ENCODE measurements at regions not wholly inside any gene's neighbourhood (a gene's known extent, or its start where the extent isn't known, plus 50 kb on each side); places are given as distances from the start of the nearest gene placed in this dataset.
"Not testable (repeated sequence)": the region's sequence is repeated elsewhere in the genome, so short reads cannot be mapped to it uniquely, and the experiment has no call there.

GRCh38 chr5:42889311-42889933 is 77.7 kb upstream of the SELENOP start:
- peak; percentile 71 for DNase-seq

DNA sequence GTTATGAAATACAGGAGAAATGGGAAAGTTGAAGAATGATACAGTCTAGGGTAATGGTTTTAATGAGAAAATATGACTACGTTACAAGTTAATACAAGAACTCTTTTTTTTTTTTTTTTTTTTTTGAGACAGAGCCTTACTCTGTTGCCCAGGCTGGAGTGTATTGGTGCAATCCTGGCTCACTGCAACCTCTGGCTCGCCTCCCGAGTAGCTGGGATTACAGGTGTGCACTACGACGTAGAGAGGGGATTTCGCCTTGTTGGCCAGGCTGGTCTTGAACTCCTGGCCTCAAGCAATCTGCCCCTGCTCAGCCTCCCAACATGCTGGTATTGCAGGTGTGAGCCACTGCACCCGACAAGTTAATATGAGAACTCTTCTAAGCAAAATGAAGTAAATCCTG is 77.1 kb upstream of the SELENOP start:
- no peak for DNase-seq

- DNase-seq: no peak
Measured at GRCh38 chr5:42887575-42887974, 75.9 kb upstream of the SELENOP start.

- no peak for DNase-seq
Measured at GRCh38 chr5:42887097-42887496, 75.4 kb upstream of the SELENOP start.

DNA sequence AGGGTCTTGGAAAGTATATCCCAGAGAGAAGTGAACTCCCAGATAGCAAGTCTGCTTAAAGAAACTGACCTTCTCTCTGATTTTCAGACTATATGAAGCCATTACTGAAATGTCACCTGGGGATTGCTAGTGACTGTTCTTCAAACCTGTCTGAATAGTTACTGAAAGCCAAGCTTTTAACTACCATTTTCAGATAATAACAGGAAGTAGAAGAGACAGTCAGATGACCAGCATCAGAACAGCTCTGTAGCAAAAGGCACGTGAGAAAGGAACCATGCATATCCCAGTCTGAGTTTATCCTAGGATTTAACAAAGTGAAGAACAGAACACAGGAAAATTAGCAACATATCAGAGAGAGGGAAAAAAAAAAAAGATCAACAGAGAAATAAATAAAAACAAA is 74.9 kb upstream of the SELENOP start:
- no peak for DNase-seq

GRCh38 chr5:42884326-42884725 is 72.6 kb upstream of the SELENOP start:
- no peak for DNase-seq

GRCh38 chr5:42881416-42882117 is 69.9 kb upstream of the SELENOP start:
- DNase-seq: no peak

DNA sequence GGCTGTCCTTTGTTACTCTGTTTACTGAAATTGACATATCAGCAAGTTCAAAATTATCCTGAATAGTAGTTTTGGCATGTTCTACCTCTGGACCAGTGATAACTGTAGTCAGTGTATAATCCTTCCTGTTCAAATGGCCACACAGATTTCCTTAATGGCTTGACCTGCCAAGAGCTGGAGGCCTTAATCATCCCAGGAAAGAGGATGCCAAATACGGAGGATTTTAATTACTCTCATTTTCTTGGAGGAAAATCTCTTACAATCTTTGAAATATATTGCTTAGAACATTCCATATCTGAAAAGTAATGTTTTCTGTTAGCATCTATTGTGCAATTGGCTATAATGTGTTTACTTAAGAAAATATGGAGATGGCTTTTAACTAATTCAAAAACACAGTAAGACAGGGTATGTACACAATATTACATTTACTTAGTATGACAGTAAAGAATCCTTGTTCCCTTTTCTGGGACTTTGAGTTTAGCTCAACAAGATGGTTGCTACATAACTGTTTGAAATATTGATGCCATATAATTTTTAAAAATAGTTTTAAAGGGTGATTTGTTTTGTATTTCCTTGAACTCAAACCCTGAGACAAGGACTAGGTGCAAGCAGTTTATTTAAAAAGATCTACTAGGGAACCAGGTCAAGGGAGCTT is 68.9 kb upstream of the SELENOP start:
- DNase-seq: no peak

DNA sequence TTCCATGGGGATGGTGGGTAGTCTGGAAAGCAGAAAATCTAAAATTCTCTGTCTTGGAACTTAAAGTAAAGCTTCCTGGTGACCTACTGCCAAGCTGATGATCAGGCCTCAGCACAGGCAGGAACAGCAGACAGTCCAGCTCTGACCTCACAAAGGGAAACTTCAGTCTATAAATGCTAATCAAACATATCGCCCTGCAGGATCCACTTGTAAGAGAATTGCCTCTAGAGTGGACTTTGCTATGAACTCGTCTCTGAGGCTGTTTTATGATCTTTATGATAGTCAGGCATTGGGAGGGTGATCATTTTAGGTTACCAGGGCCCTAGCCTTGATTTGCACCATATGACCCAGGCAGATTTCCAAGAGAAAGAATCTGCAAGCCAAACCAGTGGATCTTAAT is 67.6 kb upstream of the SELENOP start:
- DNase-seq: no peak

GRCh38 chr5:42878550-42878949 is 66.9 kb upstream of the SELENOP start:
- DNase-seq: no peak

DNA sequence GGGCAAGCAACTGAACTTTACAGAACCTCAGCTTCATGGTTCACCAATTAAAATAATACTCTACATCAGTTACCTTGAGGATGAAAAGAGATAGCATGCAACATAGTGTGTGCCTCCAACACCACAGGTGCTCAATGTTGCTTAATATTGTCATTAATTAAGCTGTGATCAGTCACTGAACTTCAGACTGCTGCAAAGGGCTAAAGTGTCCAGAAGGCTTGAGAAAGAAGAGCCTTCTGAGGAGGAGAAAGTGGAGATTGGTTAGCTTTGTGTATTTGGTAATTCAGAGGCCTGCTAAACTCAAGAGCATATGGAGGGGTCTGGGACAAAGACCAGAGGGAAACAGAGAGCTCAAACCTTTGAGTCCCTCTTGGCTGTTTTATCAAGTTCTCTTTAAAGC is 66.3 kb upstream of the SELENOP start:
- DNase-seq: no peak

- no peak for DNase-seq
Measured at GRCh38 chr5:42877431-42877830, 65.7 kb upstream of the SELENOP start.

DNA sequence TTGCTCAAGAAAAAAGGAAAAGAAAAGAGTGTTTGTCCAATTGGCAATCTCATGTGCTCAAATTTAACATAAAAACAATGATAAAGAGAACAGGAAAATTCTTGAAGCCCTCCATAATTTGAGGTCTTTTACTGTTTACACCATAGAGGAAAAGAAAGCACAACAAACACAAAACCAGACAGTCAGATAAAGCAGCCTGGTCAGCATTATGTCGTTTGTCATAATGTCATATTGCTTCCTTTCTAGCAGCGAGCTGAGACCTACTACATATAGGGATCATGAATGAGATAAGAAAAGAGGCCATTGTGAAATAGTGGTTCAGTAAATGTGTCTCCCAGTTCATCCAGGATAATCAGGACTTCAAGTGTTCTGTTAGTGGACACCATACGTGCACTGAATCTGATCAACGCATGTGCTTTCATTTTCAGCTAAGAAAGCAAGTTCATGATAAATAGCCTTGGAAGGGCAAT is 64.7 kb upstream of the SELENOP start:
- DNase-seq: no peak

- DNase-seq: no peak
Measured at GRCh38 chr5:42875785-42876374, 64.2 kb upstream of the SELENOP start.

GRCh38 chr5:42875211-42875610 is 63.5 kb upstream of the SELENOP start:
- DNase-seq: no peak

GRCh38 chr5:42874621-42875198 is 63.0 kb upstream of the SELENOP start:
- no peak for DNase-seq

DNA sequence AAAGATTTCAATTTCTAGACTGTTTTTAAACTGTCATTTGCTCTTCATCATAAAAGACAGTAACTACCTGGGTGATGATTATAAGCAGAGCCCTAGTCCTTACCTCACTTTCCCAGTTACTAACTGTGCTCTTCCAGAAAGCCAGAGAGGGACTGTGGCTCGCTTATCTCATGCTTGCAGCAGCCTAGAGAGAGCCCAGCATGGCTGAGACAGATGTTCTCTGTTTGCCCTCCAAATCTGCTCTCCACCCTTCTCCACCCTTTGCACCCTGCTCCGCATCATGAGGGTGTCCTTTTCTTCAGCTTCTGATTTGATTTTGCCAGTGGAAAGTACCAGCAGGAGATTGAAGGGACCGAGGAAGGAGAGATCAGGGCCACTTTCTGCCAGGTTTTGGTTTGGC is 61.2 kb upstream of the SELENOP start:
- no peak for DNase-seq

- DNase-seq: no peak
Measured at GRCh38 chr5:42870882-42871418, 59.3 kb upstream of the SELENOP start.

DNA sequence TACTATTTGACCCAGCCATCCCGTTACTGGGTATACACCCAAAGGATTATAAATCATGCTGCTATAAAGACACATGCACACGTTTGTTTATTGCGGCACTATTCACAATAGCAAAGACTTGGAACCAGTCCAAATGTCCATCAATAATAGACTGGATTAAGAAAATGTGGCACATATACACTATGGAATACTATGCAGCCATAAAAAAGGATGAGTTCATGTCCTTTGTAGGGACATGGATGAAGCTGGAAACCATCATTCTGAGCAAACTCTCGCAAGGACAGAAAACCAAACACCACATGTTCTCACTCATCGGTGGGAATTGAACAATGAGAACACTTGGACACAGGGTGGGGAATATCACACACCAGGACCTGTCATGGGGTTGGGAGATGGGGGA is 56.7 kb upstream of the SELENOP start:
- not testable (repeated sequence) for DNase-seq

DNA sequence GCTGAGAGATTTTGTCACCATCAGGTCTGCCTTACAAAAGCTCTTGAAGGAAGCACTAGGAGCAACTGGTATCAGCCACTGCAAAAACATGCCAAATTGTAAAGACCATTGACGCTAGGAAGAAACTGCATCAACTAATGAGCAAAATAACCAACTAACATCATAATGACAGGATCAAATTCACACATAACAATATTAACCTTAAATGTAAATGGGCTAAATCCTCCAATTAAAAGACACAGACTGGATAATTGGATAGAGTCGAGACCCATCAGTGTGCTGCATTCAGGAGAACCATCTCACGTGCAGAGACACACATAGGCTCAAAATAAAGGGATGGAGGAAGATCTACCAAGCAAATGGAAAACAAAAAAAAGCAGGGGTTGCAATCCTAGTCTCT is 53.1 kb upstream of the SELENOP start:
- DNase-seq: not testable (repeated sequence)
